Glomerular visceral epithelial cell (primary cell): ENCODE measurements at regions not wholly inside any gene's neighbourhood (a gene's known extent, or its start where the extent isn't known, plus 50 kb on each side); places are given as distances from the start of the nearest gene placed in this dataset.

Experiments used
- DNase-seq: peaks from one replicate; pipeline ENCODE4 v3.0.0-alpha.2; 2016; ENCODE audit errors: extremely low spot score

DNA sequence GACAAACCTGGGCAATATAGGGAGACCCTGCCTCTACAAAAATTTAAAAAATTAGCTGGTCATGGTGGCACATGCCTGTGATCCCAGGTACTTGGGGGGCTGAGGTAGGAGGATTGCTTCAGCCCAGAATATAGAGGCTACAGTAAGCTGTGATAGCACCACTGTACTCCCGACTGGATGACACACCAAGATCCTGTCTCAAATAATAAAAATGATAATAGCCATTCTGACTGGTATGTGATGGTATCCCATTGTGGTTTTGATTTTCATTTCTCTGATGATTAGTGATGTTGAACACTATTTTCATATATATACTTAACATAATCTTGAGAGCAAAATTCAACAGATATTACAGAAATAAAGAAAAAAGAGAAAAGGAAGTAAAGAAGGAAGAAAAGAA, 1491.0 kb upstream of the PIK3C3 start:
- no peak for DNase-seq

DNA sequence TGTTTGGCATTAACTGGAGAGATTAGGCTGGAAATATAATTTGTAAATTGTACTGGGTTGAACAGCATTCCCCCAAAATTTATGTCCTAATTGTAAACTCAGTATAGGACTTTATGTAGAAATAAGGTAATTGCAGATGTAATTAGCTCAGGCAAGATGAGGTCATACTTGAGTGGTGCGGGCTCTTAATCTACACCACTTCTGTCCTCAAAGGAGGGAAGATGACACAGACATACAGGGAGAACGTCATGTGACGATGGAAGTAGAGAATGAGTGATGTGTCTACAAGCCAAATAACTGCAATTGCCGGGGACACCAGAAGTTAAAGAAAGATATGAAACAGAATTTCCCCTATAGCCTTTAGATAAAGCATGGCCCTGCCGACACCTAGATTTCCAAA, 1501.1 kb upstream of the PIK3C3 start:
- DNase-seq, result no peak

GRCh38 chr18:40452599-40452998, 1502.4 kb upstream of the PIK3C3 start:
- DNase-seq, result peak; percentile 56

- no peak for DNase-seq
Measured at GRCh38 chr18:40450751-40451150, 1504.3 kb upstream of the PIK3C3 start.

- no peak for DNase-seq
Measured at GRCh38 chr18:40447820-40448219, 1507.2 kb upstream of the PIK3C3 start.

DNA sequence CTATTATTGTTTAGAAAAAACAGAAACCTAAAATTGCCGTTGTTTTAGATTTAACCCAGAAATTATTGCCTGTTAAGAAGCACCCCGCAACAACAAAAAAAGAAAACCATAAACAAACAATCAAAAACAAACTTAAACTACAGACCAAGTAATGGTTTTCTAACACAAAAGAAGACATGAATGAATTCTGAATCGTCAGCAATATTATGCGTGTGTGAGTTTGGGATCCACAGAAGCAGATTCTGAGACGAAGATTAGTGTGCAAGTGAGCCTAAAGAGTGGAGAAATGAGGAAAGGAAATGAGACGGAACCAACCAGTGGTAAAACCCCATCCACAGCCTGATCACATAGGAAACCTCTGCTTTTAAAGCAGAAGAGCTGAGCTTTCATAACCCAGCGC, 1514.9 kb upstream of the PIK3C3 start:
- no peak for DNase-seq

DNA sequence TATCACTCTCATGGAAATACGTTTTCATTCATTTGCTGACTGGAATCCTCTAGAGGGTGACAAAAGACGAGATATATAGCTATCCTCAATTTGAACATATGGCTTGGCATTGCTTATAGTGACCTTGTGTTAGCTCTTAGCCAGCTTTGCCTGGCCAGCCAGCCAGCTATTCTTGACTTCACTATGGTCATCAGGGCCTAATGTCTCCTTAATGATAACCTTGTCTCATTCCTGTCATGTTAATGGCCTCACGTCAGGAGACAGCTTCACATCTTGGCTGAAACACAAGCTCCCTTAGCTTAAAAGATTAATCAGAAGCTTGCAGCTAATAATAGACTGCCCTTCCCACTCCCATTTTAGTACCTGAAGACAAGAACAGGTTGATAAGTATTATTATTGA, 1517.5 kb upstream of the PIK3C3 start:
- no peak for DNase-seq

- DNase-seq, result no peak
Measured at GRCh38 chr18:40431071-40431985, 1523.7 kb upstream of the PIK3C3 start.

DNA sequence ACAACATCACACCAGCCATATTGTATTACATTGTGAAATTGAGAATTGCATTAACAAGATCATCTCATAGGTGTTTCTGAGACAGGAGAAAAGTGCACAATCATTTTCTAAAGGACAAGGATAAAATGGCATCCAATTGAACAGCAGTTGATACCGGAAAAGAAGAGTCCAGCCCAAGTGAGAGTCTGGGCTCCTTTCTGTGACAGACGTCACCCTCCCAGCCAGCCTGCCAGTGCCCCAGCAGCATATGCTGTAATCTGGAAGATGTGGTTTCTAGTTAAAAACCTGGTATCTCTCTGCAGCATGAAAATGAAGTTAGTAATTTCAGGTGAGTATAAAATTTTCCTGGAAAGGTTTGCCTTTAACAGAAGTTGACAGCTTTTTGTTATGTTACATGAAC, 1531.7 kb upstream of the PIK3C3 start:
- no peak for DNase-seq

DNA sequence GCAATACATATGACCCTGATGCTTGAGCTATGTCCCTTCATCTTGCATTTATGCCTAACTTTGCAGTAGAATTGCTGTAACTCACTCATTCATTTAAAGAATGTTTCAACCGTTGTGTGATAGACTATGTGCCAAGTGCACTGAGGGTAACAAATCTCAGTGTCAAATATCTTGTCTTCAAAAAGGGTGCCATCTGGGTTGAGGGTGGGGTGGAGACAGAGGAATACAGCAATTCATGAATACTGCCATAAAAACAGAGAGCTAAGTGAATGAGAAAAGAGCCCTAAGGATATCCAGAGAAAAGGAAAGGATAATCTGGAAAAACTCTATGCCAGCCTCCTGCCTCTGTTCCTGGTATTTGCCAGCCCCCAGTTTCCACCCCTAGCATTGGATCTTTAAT, 1534.4 kb upstream of the PIK3C3 start:
- DNase-seq, result no peak

GRCh38 chr18:40417501-40417900, 1537.5 kb upstream of the PIK3C3 start:
- DNase-seq, result no peak

DNA sequence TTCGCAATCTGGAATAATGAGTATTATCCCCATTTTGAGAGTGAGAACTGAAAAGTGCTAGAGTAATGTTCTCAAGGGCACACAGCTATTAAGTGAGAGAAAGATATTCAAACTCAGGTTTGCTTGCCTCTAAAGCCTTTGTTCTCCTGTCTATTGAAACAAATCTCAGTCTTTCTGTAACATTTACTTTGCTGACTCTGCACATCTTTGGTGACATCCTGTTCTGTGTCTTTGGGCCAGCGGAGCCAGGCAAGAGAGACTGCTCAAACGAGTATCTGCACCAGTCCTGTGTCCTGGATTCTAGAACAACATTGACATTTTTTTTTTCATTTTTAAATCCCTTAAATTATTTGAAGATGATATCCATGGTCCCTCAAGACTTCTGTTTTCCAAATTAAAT, 1539.2 kb upstream of the PIK3C3 start:
- DNase-seq, result no peak

- no peak for DNase-seq
Measured at GRCh38 chr18:40415176-40415791, 1539.8 kb upstream of the PIK3C3 start.

DNA sequence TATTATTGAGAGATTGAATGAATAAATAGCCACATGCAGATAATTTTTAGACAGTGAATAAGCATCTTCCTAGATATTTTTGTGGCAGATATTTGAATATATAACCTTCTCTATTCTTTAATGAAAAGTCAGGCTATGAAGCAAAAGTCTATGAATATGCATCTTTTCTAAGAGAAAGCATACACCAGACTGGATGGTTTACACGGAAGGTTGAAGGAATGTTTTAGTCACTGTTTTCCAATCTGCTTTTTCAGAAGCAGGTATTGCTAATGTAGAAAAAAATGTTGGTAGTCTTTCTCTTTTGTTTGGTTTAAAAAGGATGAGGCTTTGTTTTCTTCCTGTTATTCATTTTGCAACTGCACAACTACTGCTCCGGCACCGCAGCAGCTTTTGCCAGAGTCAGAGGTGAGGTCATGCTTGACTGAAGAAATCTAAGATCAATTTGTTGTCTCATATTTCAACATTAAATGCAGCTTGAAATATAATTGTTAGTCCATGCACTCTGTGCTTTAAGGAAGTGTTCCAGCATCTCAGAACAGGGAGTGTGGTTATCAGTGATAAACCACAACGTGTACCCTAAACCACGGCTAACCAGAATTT, 1540.8 kb upstream of the PIK3C3 start:
- no peak for DNase-seq

DNA sequence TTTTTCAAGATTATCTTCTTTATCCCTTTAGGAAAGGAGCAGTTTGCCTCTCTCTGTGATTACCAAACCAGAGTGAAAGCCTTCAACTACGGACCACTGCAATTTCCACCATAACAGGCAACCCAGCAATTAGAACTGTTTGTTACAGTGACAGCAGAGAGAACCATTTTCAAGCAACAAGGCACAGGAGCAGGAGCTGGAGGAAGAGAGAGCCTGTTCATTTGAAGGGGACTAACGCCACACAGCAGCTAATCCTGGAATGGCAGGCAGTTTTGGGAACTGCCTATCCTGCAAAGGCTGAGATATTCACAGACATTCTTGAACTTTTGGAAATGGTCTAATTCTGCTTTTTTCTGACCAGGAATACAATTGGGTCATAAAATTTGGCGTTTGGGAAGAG, 1541.9 kb upstream of the PIK3C3 start:
- peak; percentile 24 for DNase-seq

GRCh38 chr18:40412410-40412809, 1542.6 kb upstream of the PIK3C3 start:
- DNase-seq, result no peak

GRCh38 chr18:40407909-40408308, 1547.1 kb upstream of the PIK3C3 start:
- no peak for DNase-seq

- no peak for DNase-seq
Measured at GRCh38 chr18:40404284-40404683, 1550.8 kb upstream of the PIK3C3 start.

DNA sequence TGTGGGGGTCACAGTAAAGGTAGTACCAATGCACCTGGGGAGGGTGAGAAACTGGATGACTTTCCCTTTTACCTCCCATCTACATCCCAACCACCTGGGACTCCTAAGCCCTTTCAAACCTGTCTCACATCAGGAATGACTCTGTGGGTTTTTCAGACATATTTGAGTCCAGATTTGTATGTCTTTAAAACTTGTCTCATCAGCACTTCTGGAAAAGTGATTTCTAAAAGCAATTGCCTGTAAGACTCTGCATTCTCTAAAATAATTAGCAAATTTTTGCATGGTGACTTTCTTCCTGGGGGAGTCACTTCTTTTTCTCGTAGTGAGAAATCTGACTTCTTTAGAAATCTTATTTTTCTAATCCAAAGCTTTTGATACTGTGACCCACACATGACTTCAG, 1553.0 kb upstream of the PIK3C3 start:
- no peak for DNase-seq

DNA sequence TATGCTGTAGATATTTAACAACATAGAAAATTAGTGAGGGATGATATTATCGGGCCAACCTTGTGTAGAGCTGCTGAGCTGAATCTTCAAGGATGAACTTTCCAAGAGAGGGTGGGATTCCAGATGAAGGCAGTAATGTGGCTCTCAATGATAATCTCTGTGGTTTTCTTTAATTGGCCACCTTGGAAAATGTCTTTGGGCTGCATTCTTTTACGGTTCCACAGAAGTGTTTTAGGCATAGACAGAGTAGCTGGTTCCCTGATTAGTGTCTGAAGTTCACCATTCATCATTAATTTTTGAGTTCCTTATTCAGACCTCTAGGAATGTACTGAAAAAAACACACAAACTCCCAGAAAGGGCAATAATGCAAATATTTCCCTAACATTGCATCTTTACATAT, 1566.9 kb upstream of the PIK3C3 start:
- DNase-seq, result no peak

- no peak for DNase-seq
Measured at GRCh38 chr18:40387130-40387787, 1567.8 kb upstream of the PIK3C3 start.

GRCh38 chr18:40382197-40382596, 1572.8 kb upstream of the PIK3C3 start:
- no peak for DNase-seq
